Activated effector memory CD4-positive, alpha-beta T cell treated with anti-CD3 and anti-CD28 coated beads, Interleukin-2, amount 50 U/mL, for 16 hours (primary cell): ENCODE measurements at regions not wholly inside any gene's neighbourhood (a gene's known extent, or its start where the extent isn't known, plus 50 kb on each side); places are given as distances from the start of the nearest gene placed in this dataset.

Experiments used
- DNase-seq: peaks from one replicate; pipeline ENCODE4 v3.0.0-alpha.2; 2020

GRCh38 chrY:7968293-7968692 lies 1056.7 kb upstream of the AMELY start:
- no peak for DNase-seq

- no peak for DNase-seq
These were observed 1055.4 kb upstream of the AMELY start for GRCh38 chrY:7966916-7967315.

- DNase-seq = no peak
These were observed 1051.8 kb upstream of the AMELY start for GRCh38 chrY:7963393-7963792.

- DNase-seq = no peak
These were observed 1050.8 kb upstream of the AMELY start for GRCh38 chrY:7962350-7962749.

- DNase-seq = no peak
These were observed 1050.3 kb upstream of the AMELY start for GRCh38 chrY:7961811-7962210.

GRCh38 chrY:7957773-7958172 lies 1046.2 kb upstream of the AMELY start:
- no peak for DNase-seq

- no peak for DNase-seq
These were observed 1039.8 kb upstream of the AMELY start for GRCh38 chrY:7951187-7951852.

GRCh38 chrY:7944135-7944534 lies 1032.6 kb upstream of the AMELY start:
- DNase-seq = no peak

- no peak for DNase-seq
These were observed 1031.2 kb upstream of the AMELY start for GRCh38 chrY:7942711-7943110.

- no peak for DNase-seq
These were observed 1030.3 kb upstream of the AMELY start for GRCh38 chrY:7941856-7942255.

- DNase-seq = no peak
These were observed 1027.6 kb upstream of the AMELY start for GRCh38 chrY:7938982-7939718.

GRCh38 chrY:7936831-7937230 lies 1025.3 kb upstream of the AMELY start:
- DNase-seq = no peak

GRCh38 chrY:7936046-7936445 lies 1024.5 kb upstream of the AMELY start:
- DNase-seq = no peak

- DNase-seq = no peak
These were observed 1024.1 kb upstream of the AMELY start for GRCh38 chrY:7935606-7936005.

- DNase-seq = no peak
These were observed 1020.9 kb upstream of the AMELY start for GRCh38 chrY:7932424-7932823.

- no peak for DNase-seq
These were observed 1018.3 kb upstream of the AMELY start for GRCh38 chrY:7929866-7930265.

- no peak for DNase-seq
These were observed 1012.5 kb upstream of the AMELY start for GRCh38 chrY:7924059-7924458.

GRCh38 chrY:7923476-7924017 lies 1012.0 kb upstream of the AMELY start:
- no peak for DNase-seq

- DNase-seq = no peak
These were observed 1008.8 kb upstream of the AMELY start for GRCh38 chrY:7920382-7920781.

GRCh38 chrY:7888506-7888905 lies 977.0 kb upstream of the AMELY start:
- no peak for DNase-seq

- no peak for DNase-seq
These were observed 970.1 kb upstream of the AMELY start for GRCh38 chrY:7881696-7882095.

- DNase-seq = no peak
These were observed 967.7 kb upstream of the AMELY start for GRCh38 chrY:7879245-7879644.

GRCh38 chrY:7878719-7879118 lies 967.2 kb upstream of the AMELY start:
- no peak for DNase-seq

- no peak for DNase-seq
These were observed 965.9 kb upstream of the AMELY start for GRCh38 chrY:7877458-7877857.

GRCh38 chrY:7874080-7874479 lies 962.5 kb upstream of the AMELY start:
- no peak for DNase-seq
